GM12878 (cell line): ENCODE measurements at regions not wholly inside any gene's neighbourhood (a gene's known extent, or its start where the extent isn't known, plus 50 kb on each side); places are given as distances from the start of the nearest gene placed in this dataset.

ENCODE experiments used
- ATAC-seq: fragments of 200-7000 bp; cut with Tn5 transposase; 3 replicates; pipeline ENCODE4 v1.9.1; 2020; ENCODE audit warnings: mild to moderate bottlenecking, moderate library complexity
- BruUV-seq: library from RNA; stranded (reverse); fragments of 400-500 nt; replicated peaks from 2 replicates; lab custom pipeline; 2021; lab: Mats Ljungman, UMichigan
- CTCF ChIA-PET: fragments of 300-600 bp; sonication (Branson Sonifier 250); formaldehyde crosslinking; extraction: SDS; loops from one replicate; lab custom pipeline; 2021; ENCODE audit warnings: inconsistent platforms; lab: Yijun Ruan, JAX
- POLR2A ChIA-PET: fragments of 350-600 bp; formaldehyde crosslinking; extraction: SDS; loops from one replicate; lab custom pipeline; 2021; ENCODE audit warnings: inconsistent platforms; lab: Charles Lee
- RAD21 ChIA-PET: fragments of 300-600 bp; sonication (Branson Sonifier 250); formaldehyde crosslinking; loops from one replicate; lab custom pipeline; 2023; ENCODE audit warnings: antibody characterized with exemption; ENCODE audit not compliant: unreplicated experiment; lab: Charles Lee
- SMC1A ChIA-PET: fragments of 300-600 bp; sonication (Branson Sonifier 250); formaldehyde crosslinking; loops from one replicate; lab custom pipeline; 2023; ENCODE audit not compliant: unreplicated experiment, uncharacterized antibody; lab: Charles Lee
- DNase-seq: peaks from one replicate; pipeline ENCODE4 v3.0.0-alpha.2; 2011; ENCODE audit warnings: low read depth, low spot score
- FAIRE-seq: peaks from 3 replicates; lab custom pipeline; 2011; peaks lifted over from hg19 to GRCh38; lab: Jason Lieb, UNC
- H2AFZ ChIP-seq: 2 replicates; pipeline ENCODE4 v1.6.0; 2011; ENCODE audit warnings: low read depth, low read length, control low read depth; ENCODE audit not compliant: control insufficient read depth
- H3K27ac ChIP-seq: 2 replicates; pipeline ENCODE4 v1.5.1; 2011; ENCODE audit warnings: control low read depth; ENCODE audit not compliant: control insufficient read depth, insufficient read depth
- H3K27me3 ChIP-seq, 2 experiments: replicated peaks in 1 of 2; 2 replicates each; pipeline versions ENCODE4 v1.6.0 to v1.6.1; 2011; ENCODE audit warnings: low read length in 1 of 2; ENCODE audit not compliant: control insufficient read depth in 2 of 2, insufficient read depth in 2 of 2
- H3K36me3 ChIP-seq, 2 experiments: 2 replicates each; pipeline ENCODE4 v1.5.1; 2011; ENCODE audit warnings: low read length in 1 of 2; ENCODE audit not compliant: control insufficient read depth in 2 of 2, insufficient read depth in 2 of 2
- H3K4me1 ChIP-seq: 2 replicates; pipeline ENCODE4 v1.6.1; 2011; ENCODE audit warnings: mild to moderate bottlenecking, low read length, moderate library complexity, mixed read lengths; ENCODE audit not compliant: control insufficient read depth, insufficient read depth
- H3K4me2 ChIP-seq: 2 replicates; pipeline ENCODE4 v1.6.0; 2011; ENCODE audit warnings: control low read depth; ENCODE audit not compliant: control insufficient read depth, insufficient read depth
- H3K4me3 ChIP-seq: fragments of 200-600 bp; sonication (generic); 2 replicates; pipeline ENCODE4 v1.5.1; 2016
- H3K79me2 ChIP-seq: 2 replicates; pipeline ENCODE4 v1.6.0; 2011; ENCODE audit warnings: low read length; ENCODE audit not compliant: control insufficient read depth, insufficient read depth
- H3K9ac ChIP-seq: 2 replicates; pipeline ENCODE4 v1.8.0; 2011; ENCODE audit warnings: low read length, control low read depth, mixed read lengths; ENCODE audit not compliant: control insufficient read depth, insufficient read depth
- H3K9me3 ChIP-seq: replicated peaks from 3 replicates; pipeline ENCODE4 v1.5.1; 2011; ENCODE audit warnings: mild to moderate bottlenecking, low read length; ENCODE audit not compliant: control insufficient read depth, insufficient read depth
- H4K20me1 ChIP-seq: 2 replicates; pipeline ENCODE4 v1.6.0; 2011; ENCODE audit not compliant: control insufficient read depth, insufficient read depth
- CBX5 ChIP-seq: sonication (generic); IDR thresholded peaks from 2 replicates; pipeline ENCODE4 v1.6.1; 2016; ENCODE audit warnings: low read depth, moderate library complexity, mild to moderate bottlenecking, inconsistent platforms
- HDAC6 ChIP-seq: fragments of 200-600 bp; sonication (generic); IDR thresholded peaks from one replicate; pipeline ENCODE4 v1.8.0; 2017; ENCODE audit warnings: antibody characterized with exemption; ENCODE audit not compliant: unreplicated experiment
- MTA2 ChIP-seq: fragments of 450-650 bp; IDR thresholded peaks from 2 replicates; pipeline ENCODE4 v1.6.1; 2016; ENCODE audit warnings: low read depth, mild to moderate bottlenecking, moderate library complexity
- PAX8 ChIP-seq: fragments of 450-650 bp; IDR thresholded peaks from 2 replicates; pipeline ENCODE4 v1.6.1; 2017; ENCODE audit warnings: mild to moderate bottlenecking, moderate library complexity
- SIN3A ChIP-seq: IDR thresholded peaks from 2 replicates; pipeline ENCODE4 v1.6.1; 2012; ENCODE audit warnings: low read depth, low read length, improper control_type of control experiment
- SIX5 ChIP-seq: IDR thresholded peaks from 2 replicates; pipeline ENCODE4 v1.6.1; 2011; ENCODE audit warnings: mild to moderate bottlenecking, low read depth, low read length, moderate library complexity; ENCODE audit not compliant: severe bottlenecking
- SPI1 ChIP-seq: IDR thresholded peaks from 2 replicates; pipeline ENCODE4 v1.6.1; 2011; ENCODE audit warnings: low read depth, mild to moderate bottlenecking, low read length, moderate library complexity, borderline replicate concordance; ENCODE audit not compliant: insufficient read depth
- ZNF274 ChIP-seq: IDR thresholded peaks from one replicate; pipeline ENCODE4 v1.8.0; 2011; ENCODE audit not compliant: insufficient read length, insufficient read depth
- WGBS: methylation state at CpG from one replicate; pipeline ENCODE4 v1.1.6; 2016; ENCODE audit warnings: low lambda C conversion rate; ENCODE audit not compliant: insufficient replicate concordance, insufficient coverage; ENCODE audit errors: missing lambda C conversion rate; 5-methylcytosine and 5-hydroxymethylcytosine counted together
- in situ Hi-C: fragments of 300-500 bp; cut with MboI; formaldehyde crosslinking; loops from 9 replicates; pipeline ENCODE4 v1.14.3; 2018; ENCODE audit warnings: mixed read lengths
- intact Hi-C: fragments of 100-400 bp; cut with micrococcal nuclease; formaldehyde crosslinking; loops from one replicate; pipeline ENCODE4 v1.14.2; 2022; ENCODE audit not compliant: unreplicated experiment
- TF ChIP-seq, protein P1 (sequence below): IDR thresholded peaks from 2 replicates; pipeline ENCODE4 v1.6.1; 2011; ENCODE audit warnings: borderline replicate concordance, low read depth, mild to moderate bottlenecking, moderate library complexity, low read length; ENCODE audit not compliant: insufficient read depth, poor library complexity, severe bottlenecking
- TF ChIP-seq, protein P2 (sequence below): fragments of 450-650 bp; IDR thresholded peaks from 2 replicates; pipeline ENCODE4 v1.6.1; 2017; ENCODE audit warnings: mild to moderate bottlenecking, low read depth, inconsistent platforms; ENCODE audit not compliant: poor library complexity, severe bottlenecking

DNA sequence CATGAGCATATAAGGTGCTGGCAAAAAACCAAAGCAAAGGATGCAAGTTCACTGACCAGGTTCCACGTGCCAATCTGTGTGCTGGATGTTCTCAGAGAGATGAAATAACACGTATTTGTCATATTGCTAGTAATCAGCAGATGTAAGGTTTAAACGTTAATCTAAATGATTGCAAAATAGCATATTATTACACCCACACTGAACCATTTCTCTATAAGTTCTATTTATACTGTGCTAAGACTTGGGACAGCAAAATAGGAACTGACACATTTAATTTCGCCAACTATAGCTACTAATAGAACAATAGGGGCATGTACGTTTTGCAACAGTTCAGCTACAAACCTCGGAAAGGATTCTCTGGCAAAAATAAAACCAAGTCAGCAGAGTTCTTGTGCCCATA lies 350.3 kb upstream of the ZNF385D start:
- Histone ChIP-seq H3K27ac (no peak overlapping the region), H3K4me2 (no peak overlapping the region), H3K9ac (no peak overlapping the region), H2AFZ (no peak overlapping the region), H3K4me1 (no peaks in the 10 kb centered on the region), H4K20me1 (no peaks in the 10 kb centered on the region), H3K79me2 (no peaks in the 10 kb centered on the region), H3K36me3 (no peaks in the 10 kb centered on the region), H3K4me3 (no peak overlapping the region)
- WGBS = 13% methylated on average over 6 of the region's 6 CpGs
- in situ Hi-C loops = no loop called here
- RAD21 ChIA-PET = no interaction called here
- ATAC-seq (no peak), DNase-seq (no peak)
- no TSS peak for BruUV-seq
- CTCF ChIA-PET = interaction anchor here (1.0 kb wide), 1 partner anchor 15 kb away, joined by 4 read pairs; no protein-coding TSS in a partner anchor
- POLR2A ChIA-PET = no interaction called here
- SMC1A ChIA-PET = interaction anchor here (1.2 kb wide), 2 partner anchors 11 to 15 kb away, joined by 3 to 6 read pairs; no protein-coding TSS in a partner anchor
- TF ChIP-seq CBX5 (no peak), PAX8 (no peak), ZNF274 (no peak), SPI1 (no peak), SIX5 (no peak), MTA2 (no peak), HDAC6 (no peak), SIN3A (no peak)
- TF ChIP-seq, protein P1, sequence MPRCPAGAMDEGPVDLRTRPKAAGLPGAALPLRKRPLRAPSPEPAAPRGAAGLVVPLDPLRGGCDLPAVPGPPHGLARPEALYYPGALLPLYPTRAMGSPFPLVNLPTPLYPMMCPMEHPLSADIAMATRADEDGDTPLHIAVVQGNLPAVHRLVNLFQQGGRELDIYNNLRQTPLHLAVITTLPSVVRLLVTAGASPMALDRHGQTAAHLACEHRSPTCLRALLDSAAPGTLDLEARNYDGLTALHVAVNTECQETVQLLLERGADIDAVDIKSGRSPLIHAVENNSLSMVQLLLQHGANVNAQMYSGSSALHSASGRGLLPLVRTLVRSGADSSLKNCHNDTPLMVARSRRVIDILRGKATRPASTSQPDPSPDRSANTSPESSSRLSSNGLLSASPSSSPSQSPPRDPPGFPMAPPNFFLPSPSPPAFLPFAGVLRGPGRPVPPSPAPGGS = no peak
- TF ChIP-seq, protein P2, sequence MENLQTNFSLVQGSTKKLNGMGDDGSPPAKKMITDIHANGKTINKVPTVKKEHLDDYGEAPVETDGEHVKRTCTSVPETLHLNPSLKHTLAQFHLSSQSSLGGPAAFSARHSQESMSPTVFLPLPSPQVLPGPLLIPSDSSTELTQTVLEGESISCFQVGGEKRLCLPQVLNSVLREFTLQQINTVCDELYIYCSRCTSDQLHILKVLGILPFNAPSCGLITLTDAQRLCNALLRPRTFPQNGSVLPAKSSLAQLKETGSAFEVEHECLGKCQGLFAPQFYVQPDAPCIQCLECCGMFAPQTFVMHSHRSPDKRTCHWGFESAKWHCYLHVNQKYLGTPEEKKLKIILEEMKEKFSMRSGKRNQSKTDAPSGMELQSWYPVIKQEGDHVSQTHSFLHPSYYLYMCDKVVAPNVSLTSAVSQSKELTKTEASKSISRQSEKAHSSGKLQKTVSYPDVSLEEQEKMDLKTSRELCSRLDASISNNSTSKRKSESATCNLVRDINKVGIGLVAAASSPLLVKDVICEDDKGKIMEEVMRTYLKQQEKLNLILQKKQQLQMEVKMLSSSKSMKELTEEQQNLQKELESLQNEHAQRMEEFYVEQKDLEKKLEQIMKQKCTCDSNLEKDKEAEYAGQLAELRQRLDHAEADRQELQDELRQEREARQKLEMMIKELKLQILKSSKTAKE = no peak
- TF ChIP-seq, all 136 proteins: peak for 0
- intact Hi-C loops = no loop called here
- Histone ChIP-seq H3K27me3 (no peaks in the 10 kb centered on the region), H3K9me3 (no peaks in the 10 kb centered on the region)
- FAIRE-seq = no peak
